ENCODE measurements at regions not wholly inside any gene's neighbourhood (a gene's known extent, or its start where the extent isn't known, plus 50 kb on each side); places are given as distances from the start of the nearest gene placed in this dataset.

- intact Hi-C loops (cut with micrococcal nuclease) (no loop called here), dilution Hi-C loops (cut with HindIII; ENCODE audit: low sequenced_read_pairs, unreplicated experiment) (no loop called here)
- no TSS peak for BruUV-seq (replicated peaks)
These were observed 238.6 kb upstream of the GSE1 start for GRCh38 chr16:85374571-85374872.

More at GRCh38 chr16:85374571-85374872, 238.6 kb upstream of the GSE1 start:
- Histone ChIP-seq H3K14ac (replicated peaks; ENCODE audit: low read depth, low read length) (no peak overlapping the region), H3K56ac (ENCODE audit: extremely low read depth, insufficient read depth, low read length) (no peak overlapping the region), H2AFZ (replicated peaks; ENCODE audit: low read length, poor library complexity) (no peak overlapping the region), H4K20me1 (ENCODE audit: insufficient read depth, low read length) (peaks cover 48% of the 10 kb centered on the region), H3K27ac (ENCODE audit: insufficient read depth, low read length) (no peak overlapping the region), H3K23ac (ENCODE audit: low read depth, low read length) (no peak overlapping the region), H3K4me2 (ENCODE audit: low read depth, low read length) (no peak overlapping the region), H3K9ac (ENCODE audit: low read depth, low read length) (no peak overlapping the region), H3K4ac (ENCODE audit: low read depth, low read length) (no peak overlapping the region; the same call in 1 of the 2 replicates), H3K4me1 (ENCODE audit: control insufficient read depth, insufficient read depth, low read length) (peaks cover 28% of the 10 kb centered on the region), H3K4me3 (ENCODE audit: insufficient read depth, low read depth, low read length) (no peak overlapping the region), H3K79me1 (ENCODE audit: low read depth in 1 of 2, low read length in 2 of 2) (peaks cover 11 to 66% of the 10 kb centered on the region in 2 experiments), H3K27me3 (ENCODE audit: control insufficient read depth, insufficient read depth, low read length) (no peaks in the 10 kb centered on the region), H3K9me1 (ENCODE audit: insufficient read depth, low read length) (peaks cover 17% of the 10 kb centered on the region), H2BK20ac (ENCODE audit: low read depth, low read length) (0 out of 2 replicates have a peak overlapping the region, but pooled peaks have one; percentile 29), H3K9me3 (ENCODE audit: control insufficient read depth, insufficient read depth, low read length) (no peaks in the 10 kb centered on the region), H2AK5ac (ENCODE audit: low read depth, low read length) (peak overlapping the region; percentile 91), H4K8ac (ENCODE audit: low read depth in 2 of 2, low read length in 2 of 2) (no peak overlapping the region), H4K91ac (ENCODE audit: insufficient read depth, low read depth, low read length) (no peak overlapping the region), H2BK120ac (ENCODE audit: low read depth, low read length) (no peak overlapping the region), H2BK5ac (ENCODE audit: low read depth, low read length, poor library complexity, severe bottlenecking) (no peak overlapping the region), H2AK9ac (replicated peaks; ENCODE audit: low read depth, low read length, poor library complexity) (no peak overlapping the region), H3K18ac (ENCODE audit: low read depth, low read length) (no peak overlapping the region), H3K36me3 (ENCODE audit: control insufficient read depth, insufficient read depth, low read length) (no peaks in the 10 kb centered on the region), H2BK15ac (ENCODE audit: low read depth, low read length) (no peak overlapping the region), H4K5ac (ENCODE audit: low read depth, low read length) (no peak overlapping the region)
- in situ Hi-C loops (cut with MboI; ENCODE audit: low sequenced_read_pairs) = no loop called here
- WGBS, 2 experiments (ENCODE audit: extremely low coverage in 2 of 2, insufficient read length in 1 of 2) = 82% methylated on average over 2 of the region's 10 CpGs; no CpG with 5 or more reads in 1 of the 2 experiments
- CTCF ChIA-PET = interaction anchor here (0.5 kb wide), 1 partner anchor 78 kb away, joined by 3 read pairs; no protein-coding TSS in a partner anchor
- DNase-seq (no peak), ATAC-seq (ENCODE audit: low read depth) (no peak)
- POLR2A ChIA-PET (ENCODE audit: unreplicated experiment) = no interaction called here
- TF ChIP-seq, protein P1, sequence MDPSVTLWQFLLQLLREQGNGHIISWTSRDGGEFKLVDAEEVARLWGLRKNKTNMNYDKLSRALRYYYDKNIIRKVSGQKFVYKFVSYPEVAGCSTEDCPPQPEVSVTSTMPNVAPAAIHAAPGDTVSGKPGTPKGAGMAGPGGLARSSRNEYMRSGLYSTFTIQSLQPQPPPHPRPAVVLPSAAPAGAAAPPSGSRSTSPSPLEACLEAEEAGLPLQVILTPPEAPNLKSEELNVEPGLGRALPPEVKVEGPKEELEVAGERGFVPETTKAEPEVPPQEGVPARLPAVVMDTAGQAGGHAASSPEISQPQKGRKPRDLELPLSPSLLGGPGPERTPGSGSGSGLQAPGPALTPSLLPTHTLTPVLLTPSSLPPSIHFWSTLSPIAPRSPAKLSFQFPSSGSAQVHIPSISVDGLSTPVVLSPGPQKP (IDR thresholded peaks at IDR 0.05; ENCODE audit: borderline replicate concordance, low read depth, low read length) = no peak
- TF ChIP-seq CHD1 (IDR thresholded peaks at IDR 0.05; ENCODE audit: low read depth, low read length) (no peak), POLR2A (IDR thresholded peaks at IDR 0.05; ENCODE audit: low read depth, low read length) (no peak), MAFK (IDR thresholded peaks at IDR 0.05; ENCODE audit: low read depth, low read length) (no peak), RCOR1 (IDR thresholded peaks at IDR 0.05; ENCODE audit: insufficient replicate concordance, low read length) (no peak), MXI1 (IDR thresholded peaks at IDR 0.05; ENCODE audit: borderline replicate concordance, low read depth, low read length) (no peak), FOS (IDR thresholded peaks at IDR 0.05; ENCODE audit: low read depth, low read length) (no peak), MAZ (IDR thresholded peaks at IDR 0.05; ENCODE audit: borderline replicate concordance, low read depth, low read length) (no peak), SMC3 (IDR thresholded peaks at IDR 0.05; ENCODE audit: low read depth, low read length) (no peak), NFE2L2 (IDR thresholded peaks at IDR 0.05; ENCODE audit: low read depth, low read length) (no peak)
- TF ChIP-seq, protein P2, sequence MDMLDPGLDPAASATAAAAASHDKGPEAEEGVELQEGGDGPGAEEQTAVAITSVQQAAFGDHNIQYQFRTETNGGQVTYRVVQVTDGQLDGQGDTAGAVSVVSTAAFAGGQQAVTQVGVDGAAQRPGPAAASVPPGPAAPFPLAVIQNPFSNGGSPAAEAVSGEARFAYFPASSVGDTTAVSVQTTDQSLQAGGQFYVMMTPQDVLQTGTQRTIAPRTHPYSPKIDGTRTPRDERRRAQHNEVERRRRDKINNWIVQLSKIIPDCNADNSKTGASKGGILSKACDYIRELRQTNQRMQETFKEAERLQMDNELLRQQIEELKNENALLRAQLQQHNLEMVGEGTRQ (IDR thresholded peaks at IDR 0.05; ENCODE audit: low read depth, low read length) = no peak

Data from IMR-90 (cell line).